ENCODE measurements at regions not wholly inside any gene's neighbourhood (a gene's known extent, or its start where the extent isn't known, plus 50 kb on each side); places are given as distances from the start of the nearest gene placed in this dataset.

GRCh38 chr5:2038321-2039179, 155.8 kb upstream of the IRX4 start:
- peak; percentile 52 for DNase-seq (ENCODE audit: low read depth, low spot score)

- DNase-seq (ENCODE audit: low read depth, low spot score): no peak
These were observed 154.2 kb upstream of the IRX4 start for GRCh38 chr5:2036885-2037284.

- DNase-seq (ENCODE audit: low read depth, low spot score): no peak
These were observed 149.7 kb upstream of the IRX4 start for GRCh38 chr5:2032432-2032831.

GRCh38 chr5:2031581-2031980, 148.9 kb upstream of the IRX4 start:
- DNase-seq (ENCODE audit: low read depth, low spot score): no peak

GRCh38 chr5:2030131-2030530, 147.4 kb upstream of the IRX4 start:
- no peak for DNase-seq (ENCODE audit: low read depth, low spot score)

GRCh38 chr5:2029206-2029605, 146.5 kb upstream of the IRX4 start:
- no peak for DNase-seq (ENCODE audit: low read depth, low spot score)

- DNase-seq (ENCODE audit: low read depth, low spot score): no peak
These were observed 145.1 kb upstream of the IRX4 start for GRCh38 chr5:2027790-2028189.

GRCh38 chr5:2024986-2025721, 142.4 kb upstream of the IRX4 start:
- DNase-seq (ENCODE audit: low read depth, low spot score): no peak

GRCh38 chr5:2023196-2023595, 140.5 kb upstream of the IRX4 start:
- no peak for DNase-seq (ENCODE audit: low read depth, low spot score)

- no peak for DNase-seq (ENCODE audit: low read depth, low spot score)
These were observed 139.7 kb upstream of the IRX4 start for GRCh38 chr5:2022436-2022835.

- DNase-seq (ENCODE audit: low read depth, low spot score): no peak
These were observed 138.9 kb upstream of the IRX4 start for GRCh38 chr5:2021484-2022176.

GRCh38 chr5:2020730-2021129, 138.0 kb upstream of the IRX4 start:
- DNase-seq (ENCODE audit: low read depth, low spot score): no peak

- no peak for DNase-seq (ENCODE audit: low read depth, low spot score)
These were observed 137.0 kb upstream of the IRX4 start for GRCh38 chr5:2019716-2020115.

- no peak for DNase-seq (ENCODE audit: low read depth, low spot score)
These were observed 135.6 kb upstream of the IRX4 start for GRCh38 chr5:2018390-2018724.

GRCh38 chr5:2017540-2018389, 135.0 kb upstream of the IRX4 start:
- DNase-seq (ENCODE audit: low read depth, low spot score): no peak

- DNase-seq (ENCODE audit: low read depth, low spot score): no peak
These were observed 133.2 kb upstream of the IRX4 start for GRCh38 chr5:2015961-2016360.

GRCh38 chr5:2015124-2015848, 132.6 kb upstream of the IRX4 start:
- DNase-seq (ENCODE audit: low read depth, low spot score): no peak

- DNase-seq (ENCODE audit: low read depth, low spot score): no peak
These were observed 131.4 kb upstream of the IRX4 start for GRCh38 chr5:2014058-2014610.

- DNase-seq (ENCODE audit: low read depth, low spot score): no peak
These were observed 130.8 kb upstream of the IRX4 start for GRCh38 chr5:2013301-2014057.

- DNase-seq (ENCODE audit: low read depth, low spot score): no peak
These were observed 130.2 kb upstream of the IRX4 start for GRCh38 chr5:2012885-2013284.
